HG02970 (cell line): ENCODE measurements at regions not wholly inside any gene's neighbourhood (a gene's known extent, or its start where the extent isn't known, plus 50 kb on each side); places are given as distances from the start of the nearest gene placed in this dataset.
"Not testable (repeated sequence)": the region's sequence is repeated elsewhere in the genome, so short reads cannot be mapped to it uniquely, and the experiment has no call there.

Experiments used
- ATAC-seq: cut with Tn5 transposase; IDR thresholded peaks from one replicate; pipeline ENCODE4 v1.9.1; 2021; ENCODE audit warnings: mild to moderate bottlenecking, moderate library complexity, moderate number of reproducible peaks; ENCODE audit not compliant: unreplicated experiment, low FRiP score

GRCh38 chr10:108591417-108591816, 1331.9 kb downstream of the XPNPEP1 start:
- ATAC-seq = no peak

- no peak for ATAC-seq
Observed at GRCh38 chr10:108586424-108586823, 1336.9 kb downstream of the XPNPEP1 start.

- ATAC-seq = no peak
Observed at GRCh38 chr10:108583877-108584276, 1339.4 kb downstream of the XPNPEP1 start.

- ATAC-seq = no peak
Observed at GRCh38 chr10:108582888-108583287, 1340.4 kb downstream of the XPNPEP1 start.

- ATAC-seq = no peak
Observed at GRCh38 chr10:108582387-108582786, 1340.9 kb downstream of the XPNPEP1 start.

GRCh38 chr10:108578258-108578657, 1345.1 kb downstream of the XPNPEP1 start:
- no peak for ATAC-seq

GRCh38 chr10:108574233-108574632, 1349.1 kb downstream of the XPNPEP1 start:
- no peak for ATAC-seq

- ATAC-seq = no peak
Observed at GRCh38 chr10:108568824-108569223, 1354.5 kb downstream of the XPNPEP1 start.

- ATAC-seq = no peak
Observed at GRCh38 chr10:108567899-108568752, 1355.2 kb downstream of the XPNPEP1 start.

- ATAC-seq = no peak
Observed at GRCh38 chr10:108566316-108567107, 1356.8 kb downstream of the XPNPEP1 start.

GRCh38 chr10:108562105-108562504, 1361.2 kb downstream of the XPNPEP1 start:
- ATAC-seq = no peak

GRCh38 chr10:108561649-108562048, 1361.7 kb downstream of the XPNPEP1 start:
- no peak for ATAC-seq

GRCh38 chr10:108560488-108560887, 1362.8 kb downstream of the XPNPEP1 start:
- no peak for ATAC-seq

- no peak for ATAC-seq
Observed at GRCh38 chr10:108556186-108556585, 1367.1 kb downstream of the XPNPEP1 start.

- ATAC-seq = peak; percentile 68
Observed at GRCh38 chr10:108545921-108546320, 1377.4 kb downstream of the XPNPEP1 start.

GRCh38 chr10:108544500-108545120, 1378.7 kb downstream of the XPNPEP1 start:
- peak; percentile 76 for ATAC-seq

GRCh38 chr10:108533551-108533950, 1369.0 kb upstream of the SORCS1 start:
- ATAC-seq = not testable (repeated sequence)

GRCh38 chr10:108523016-108523800, 1358.7 kb upstream of the SORCS1 start:
- no peak for ATAC-seq

GRCh38 chr10:108521827-108522492, 1357.5 kb upstream of the SORCS1 start:
- ATAC-seq = no peak

- no peak for ATAC-seq
Observed at GRCh38 chr10:108515821-108516220, 1351.3 kb upstream of the SORCS1 start.
